SIG-M5 treated with dmso at 0.1 percent for 504 hours (cell line): ENCODE measurements at regions not wholly inside any gene's neighbourhood (a gene's known extent, or its start where the extent isn't known, plus 50 kb on each side); places are given as distances from the start of the nearest gene placed in this dataset.

Experiments used
- DNase-seq: peaks from one replicate; lab custom pipeline; 2025; ENCODE audit not compliant: unreplicated experiment; lab: John Stamatoyannopoulos, UW

DNA sequence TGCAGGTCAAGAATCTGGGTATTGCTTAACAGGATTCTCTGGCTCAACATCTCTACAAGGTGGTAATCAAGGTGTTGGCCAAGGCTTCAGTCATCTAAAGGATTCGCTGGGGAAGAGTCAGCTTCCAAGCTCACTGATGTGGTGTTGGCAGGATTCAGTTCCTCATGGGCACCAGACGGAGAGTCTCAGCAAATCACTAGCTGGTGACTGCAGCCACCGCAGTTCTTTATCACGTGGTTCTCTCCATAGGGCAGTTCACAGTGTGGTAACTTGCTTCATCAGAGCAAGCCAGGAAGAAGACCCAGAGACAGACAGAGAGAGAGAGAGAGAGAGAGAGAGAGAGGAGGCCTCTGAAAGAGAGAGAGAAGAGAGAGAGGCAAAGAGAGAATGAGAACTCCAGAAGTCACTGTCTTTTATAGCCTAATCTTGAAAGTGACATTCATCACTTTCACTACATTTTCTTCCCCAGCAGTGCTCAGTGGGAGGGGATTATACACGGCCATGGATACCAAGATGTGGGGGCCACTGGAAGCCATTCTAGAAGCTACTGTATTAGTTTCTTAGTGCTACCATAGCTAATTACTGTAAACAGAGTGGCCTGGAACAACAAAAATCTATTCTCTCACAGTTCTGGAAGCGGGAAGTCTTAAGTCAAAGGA, 109.2 kb upstream of the SMIM23 start:
- DNase-seq, result peak; percentile 87

DNA sequence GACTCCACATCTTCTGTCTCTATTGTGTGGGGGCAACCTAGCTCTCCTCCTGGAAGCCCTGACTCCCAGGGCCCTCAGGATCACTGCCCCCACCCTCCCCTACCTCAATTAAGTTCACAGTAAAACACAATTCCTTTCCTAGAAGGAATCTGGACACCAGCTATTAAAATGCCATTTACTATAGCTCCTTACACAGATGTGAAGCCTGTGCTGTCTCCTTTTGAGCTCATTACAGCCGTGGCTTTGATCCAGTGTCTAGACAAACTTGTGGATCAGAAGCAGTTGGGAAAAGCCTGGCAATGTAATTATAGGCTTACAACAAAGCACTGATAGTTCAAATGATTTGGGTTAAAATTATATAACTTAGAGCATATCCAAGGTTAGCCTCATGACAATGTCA, 107.0 kb upstream of the SMIM23 start:
- DNase-seq, result no peak

DNA sequence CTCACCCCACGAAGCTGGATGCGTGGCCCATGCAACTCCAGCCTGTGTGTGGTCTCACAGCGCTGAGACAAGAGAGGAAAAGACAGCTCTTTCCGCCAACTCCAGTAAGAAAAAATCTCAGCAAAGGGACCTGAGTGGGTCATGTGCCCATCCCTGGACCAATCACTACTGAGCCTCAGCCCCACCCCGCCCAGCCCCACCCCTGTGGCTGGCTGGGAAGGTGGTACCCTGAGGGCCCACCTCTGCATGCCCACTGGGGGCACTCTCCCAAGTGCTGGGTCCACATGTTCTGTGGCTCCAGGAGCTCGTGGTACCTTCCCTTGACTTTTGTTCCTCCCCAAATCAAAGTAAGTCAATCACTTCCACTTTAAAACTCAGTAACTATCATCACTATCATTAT, 105.1 kb upstream of the SMIM23 start:
- DNase-seq, result no peak

DNA sequence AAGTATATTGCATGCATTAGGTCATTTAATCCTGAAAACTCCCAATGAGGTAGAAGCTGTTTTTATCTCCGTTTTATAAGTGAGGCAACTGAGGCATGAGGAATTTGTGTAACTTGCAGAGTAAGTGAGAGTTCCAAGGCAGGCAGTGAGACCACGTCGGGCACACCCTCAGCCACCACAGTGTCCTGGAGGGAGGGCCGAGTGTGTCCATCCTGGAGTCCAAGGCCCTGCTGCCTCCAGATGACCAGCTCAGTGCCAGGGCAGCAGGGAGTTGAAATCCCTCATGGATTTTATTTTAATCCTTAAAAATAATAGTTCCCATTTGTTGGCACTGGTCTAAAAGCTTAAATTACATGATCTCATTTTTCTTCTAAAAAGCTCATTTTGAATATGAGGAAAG, 104.6 kb upstream of the SMIM23 start:
- DNase-seq, result no peak

DNA sequence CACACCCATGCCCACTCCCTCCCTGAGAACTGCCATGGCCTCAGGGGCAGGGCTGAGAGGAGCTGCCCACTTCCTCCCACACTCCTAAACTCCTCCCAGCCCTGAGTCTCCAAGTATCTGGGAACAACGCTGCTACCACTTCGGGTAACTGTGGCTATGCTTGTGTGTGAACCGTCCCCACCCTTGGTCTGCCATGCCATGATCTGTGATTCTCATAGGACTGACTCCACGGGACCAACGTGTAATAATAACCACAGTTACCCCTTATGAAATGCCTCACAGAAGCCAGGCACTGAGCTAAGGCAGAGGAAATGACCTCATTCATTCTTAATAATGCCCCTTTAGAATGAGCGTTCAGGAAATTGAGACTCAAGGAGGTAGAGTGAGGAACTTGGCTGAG, 103.9 kb upstream of the SMIM23 start:
- DNase-seq, result no peak

DNA sequence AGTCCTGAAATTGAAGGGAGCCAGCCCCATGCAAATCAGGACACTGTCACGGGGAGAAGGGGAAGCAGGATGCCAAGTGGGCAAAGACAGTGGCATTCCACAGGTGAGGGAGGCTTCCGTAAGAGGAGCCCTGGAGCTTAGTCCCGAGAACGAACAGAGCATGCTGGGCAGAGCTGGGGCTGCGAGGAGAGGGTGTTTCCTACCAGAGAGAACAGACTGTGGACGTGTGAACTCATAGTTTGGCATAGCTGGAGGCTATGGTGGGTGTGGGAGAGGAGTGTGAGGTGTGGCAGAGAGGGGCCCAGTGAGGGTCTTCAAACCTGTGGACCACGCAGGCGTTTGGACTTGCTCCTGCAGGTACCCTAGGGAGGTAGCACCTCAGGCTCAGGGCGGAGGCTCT, 102.8 kb upstream of the SMIM23 start:
- DNase-seq, result no peak

DNA sequence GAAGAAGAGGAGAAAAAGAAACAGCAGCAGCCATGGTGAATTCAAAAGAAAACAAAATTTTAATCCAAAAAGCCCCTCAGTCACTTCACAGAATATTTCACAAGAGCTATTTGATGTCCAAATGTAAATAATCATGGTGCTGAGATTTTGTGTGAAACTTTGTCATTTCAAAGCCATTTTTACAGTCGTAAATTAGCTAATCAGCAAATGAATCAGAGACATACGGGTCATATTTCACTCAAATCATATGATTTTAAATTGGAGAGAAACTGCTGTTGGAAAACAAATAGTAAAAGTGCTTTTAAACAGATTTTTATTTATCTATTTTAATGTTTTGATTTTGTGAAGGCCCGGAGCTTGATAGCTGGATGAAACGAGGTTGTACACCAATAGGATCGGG, 101.4 kb upstream of the SMIM23 start:
- no peak for DNase-seq

DNA sequence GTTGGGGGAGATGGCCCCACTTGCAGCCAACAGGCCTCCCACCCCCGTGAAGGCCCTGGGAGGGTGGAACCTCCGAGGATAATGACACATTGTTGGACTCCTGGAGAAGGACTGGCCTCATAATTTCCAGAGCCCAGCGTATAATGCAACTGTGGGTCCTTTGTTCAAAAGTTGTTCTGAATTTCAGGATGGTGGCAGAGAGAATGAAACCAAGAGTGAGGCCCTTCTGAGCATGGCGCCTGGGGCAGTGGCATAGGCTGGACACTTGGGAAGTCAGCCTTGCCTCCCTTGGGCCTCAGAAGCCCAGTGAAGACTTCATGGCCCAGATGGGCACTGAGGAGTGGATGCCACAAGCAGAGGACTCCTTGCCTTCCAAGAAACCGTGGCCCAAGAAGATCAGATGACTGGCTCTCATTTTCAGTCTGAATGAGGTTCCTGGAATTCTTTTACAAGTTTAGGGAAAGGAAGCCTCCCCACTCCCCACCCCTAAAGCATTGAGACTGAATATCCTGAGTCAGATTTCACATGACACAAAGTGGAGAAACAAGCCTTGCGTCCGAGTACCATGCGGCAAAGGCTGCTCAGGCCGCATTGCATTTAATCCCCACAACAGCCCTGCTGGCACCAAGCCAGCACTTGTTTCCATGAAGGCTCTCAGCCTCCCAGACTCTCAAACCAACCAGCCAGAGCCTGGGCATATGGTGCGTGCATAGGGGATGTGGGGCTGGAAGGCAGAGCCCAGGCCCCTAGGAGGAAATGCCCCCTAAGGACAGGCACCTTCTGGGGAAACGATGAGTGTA, 96.7 kb upstream of the SMIM23 start:
- DNase-seq, result no peak

DNA sequence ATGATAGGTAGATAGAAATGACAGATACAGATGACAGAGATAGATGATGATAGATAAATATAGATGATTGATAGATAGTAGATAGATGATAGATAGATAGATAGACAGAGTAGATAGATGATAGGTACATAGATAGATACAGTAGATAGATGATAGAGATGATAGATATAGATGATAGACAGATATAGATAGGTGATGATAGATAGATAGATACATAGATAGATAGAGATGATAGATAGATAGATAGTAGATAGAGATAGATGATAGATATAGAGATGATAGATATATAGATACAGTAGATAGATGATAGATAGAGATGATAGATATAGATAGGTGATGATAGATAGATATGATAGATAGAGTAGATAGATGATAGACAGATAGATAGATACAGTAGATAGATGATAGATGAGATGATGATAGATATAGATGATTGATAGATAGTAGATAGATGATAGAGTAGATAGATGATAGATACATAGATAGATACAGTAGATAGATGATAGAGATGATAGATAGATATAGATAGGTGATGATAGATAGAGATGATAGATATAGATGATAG, 95.7 kb upstream of the SMIM23 start:
- no peak for DNase-seq

DNA sequence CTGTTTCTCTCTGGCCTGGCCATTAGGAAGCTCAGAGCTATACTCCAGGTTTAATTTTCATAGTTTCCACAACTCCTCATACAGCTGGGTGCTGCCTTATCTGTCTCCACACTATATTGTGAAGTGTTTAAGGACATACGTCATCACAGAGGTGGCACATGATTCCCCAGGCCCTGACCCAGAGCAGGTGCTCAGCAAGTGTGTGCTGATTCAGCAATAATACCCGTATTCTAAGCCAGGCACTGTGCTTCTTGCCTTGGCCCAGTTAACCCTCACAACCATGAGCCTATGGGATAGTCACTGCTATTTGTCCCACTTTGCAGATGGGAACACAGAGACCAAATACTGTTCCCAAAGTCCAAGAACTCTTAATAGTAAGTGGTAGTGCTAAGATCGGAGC, 93.5 kb upstream of the SMIM23 start:
- no peak for DNase-seq

DNA sequence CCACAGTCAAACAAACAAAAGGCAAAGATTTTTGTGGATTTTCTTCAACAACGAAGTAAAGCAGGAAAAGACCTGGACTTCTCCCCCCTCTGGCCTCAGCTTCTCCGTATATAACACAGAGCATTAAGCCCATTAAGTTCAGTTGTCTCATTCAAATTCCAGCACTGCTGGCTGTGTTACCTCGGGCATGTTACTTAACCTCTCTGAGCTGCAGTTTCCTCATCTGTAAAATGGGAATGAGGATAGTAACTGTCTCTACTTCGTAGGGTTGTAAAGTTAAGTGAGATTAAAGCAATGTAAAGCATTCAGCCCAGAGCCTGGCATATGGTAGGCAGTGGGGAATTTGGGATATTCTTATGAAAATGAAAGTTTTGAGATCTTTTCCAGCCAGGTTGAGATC, 92.7 kb upstream of the SMIM23 start:
- DNase-seq, result no peak

DNA sequence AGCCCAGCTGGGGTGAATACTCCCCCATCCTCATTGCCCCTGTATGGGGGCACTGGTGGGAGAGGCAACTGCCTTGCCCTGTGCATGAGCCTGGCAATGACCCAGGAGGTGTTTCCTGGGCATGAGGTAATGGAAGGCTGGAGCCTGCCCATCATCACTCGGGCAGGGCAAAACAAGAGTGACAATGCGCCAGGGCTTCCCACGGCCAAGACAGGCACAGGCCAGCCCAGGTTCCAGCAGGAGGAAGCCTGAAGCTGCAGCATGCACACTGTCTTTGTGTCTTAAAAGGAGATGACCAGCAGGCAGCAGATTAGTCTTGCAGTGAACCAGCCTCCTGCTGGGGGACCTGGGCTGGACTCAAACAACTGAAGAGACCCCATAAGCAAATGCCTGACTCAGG, 92.2 kb upstream of the SMIM23 start:
- no peak for DNase-seq

DNA sequence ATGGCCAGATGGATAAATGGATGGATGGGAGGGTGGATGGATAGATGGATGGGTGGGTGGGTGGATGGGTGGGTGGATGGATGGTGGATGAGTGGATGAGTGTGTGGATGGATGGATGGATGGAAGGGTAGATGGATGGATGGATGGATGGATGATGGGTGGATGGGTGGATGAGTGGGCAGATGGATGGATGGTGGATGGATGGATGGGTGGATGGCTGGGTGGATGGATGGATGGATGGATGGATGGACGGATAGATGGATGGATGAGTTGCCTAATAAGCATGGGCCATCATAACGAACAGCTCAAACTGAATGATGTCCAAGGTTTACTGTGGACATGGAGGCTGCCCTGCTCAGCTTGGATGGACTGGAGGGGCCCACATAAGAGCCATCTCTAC, 89.8 kb upstream of the SMIM23 start:
- no peak for DNase-seq

DNA sequence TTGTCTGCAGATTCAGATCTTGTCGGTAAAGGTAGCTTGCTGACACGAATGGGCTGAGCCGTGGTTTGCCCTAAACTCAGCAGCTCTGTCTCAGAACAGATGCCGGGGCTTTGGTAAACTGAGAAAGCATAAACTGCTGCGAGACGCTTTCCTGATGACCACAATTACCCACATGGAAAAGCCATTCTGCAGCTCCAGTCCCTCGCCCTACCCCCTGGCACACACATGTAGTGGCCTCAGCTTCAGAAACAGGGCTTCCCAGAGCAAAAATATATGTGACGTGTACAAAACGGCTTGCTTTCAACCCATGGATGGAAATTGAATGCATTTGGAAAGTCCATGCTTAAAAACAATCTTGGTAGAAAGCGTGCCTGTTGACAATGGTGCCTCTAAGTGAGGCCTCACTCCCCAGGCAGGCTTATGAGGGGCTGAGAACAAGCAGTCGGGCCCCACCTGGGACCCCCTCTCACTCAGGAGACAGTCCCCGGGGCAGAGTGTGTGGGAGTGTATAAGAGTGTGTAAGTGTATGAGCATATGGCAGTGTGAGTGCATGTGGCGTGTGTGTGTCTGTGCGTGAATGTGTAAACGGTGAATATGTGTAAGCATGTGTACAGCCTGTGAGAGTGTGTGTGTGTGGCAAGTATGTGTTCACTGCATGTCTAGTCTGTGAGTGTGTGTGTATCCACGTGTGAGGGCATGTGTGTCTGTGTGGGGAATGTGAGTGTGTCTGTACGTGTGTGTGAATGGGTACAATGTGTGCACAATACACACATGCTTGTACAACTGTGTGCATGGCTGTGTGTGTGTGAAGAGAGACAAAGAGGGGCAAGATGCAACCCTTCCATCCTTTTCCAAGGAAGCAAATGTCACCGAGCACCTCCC, 88.2 kb upstream of the SMIM23 start:
- no peak for DNase-seq

DNA sequence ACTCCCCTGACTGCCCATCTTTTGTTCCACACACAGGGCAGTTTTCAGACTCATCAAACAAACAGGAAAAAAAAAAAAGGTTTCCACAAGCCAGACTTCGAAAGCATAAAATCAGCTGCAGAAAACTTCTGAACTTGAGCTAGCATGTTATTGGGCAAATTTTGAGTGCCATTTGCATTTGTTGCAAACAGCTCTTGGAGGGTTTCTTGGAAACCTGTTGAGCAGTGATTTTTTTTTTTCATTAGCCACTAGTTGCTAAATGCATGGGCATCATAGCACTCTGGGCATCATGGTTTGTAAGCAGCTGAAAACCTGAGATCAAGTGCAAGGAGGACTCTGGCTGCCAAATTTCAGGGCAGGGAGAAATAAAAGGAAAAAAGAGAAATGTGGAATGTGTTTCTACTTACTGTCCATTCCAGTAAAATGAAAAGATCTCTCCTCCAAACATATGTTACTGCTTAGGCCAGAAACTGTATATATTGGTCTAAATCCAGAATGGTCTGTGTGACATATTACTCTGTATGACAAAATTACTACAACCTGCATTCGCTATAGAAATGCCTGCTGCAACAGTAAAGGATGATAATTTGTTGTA, 85.2 kb upstream of the SMIM23 start:
- no peak for DNase-seq

DNA sequence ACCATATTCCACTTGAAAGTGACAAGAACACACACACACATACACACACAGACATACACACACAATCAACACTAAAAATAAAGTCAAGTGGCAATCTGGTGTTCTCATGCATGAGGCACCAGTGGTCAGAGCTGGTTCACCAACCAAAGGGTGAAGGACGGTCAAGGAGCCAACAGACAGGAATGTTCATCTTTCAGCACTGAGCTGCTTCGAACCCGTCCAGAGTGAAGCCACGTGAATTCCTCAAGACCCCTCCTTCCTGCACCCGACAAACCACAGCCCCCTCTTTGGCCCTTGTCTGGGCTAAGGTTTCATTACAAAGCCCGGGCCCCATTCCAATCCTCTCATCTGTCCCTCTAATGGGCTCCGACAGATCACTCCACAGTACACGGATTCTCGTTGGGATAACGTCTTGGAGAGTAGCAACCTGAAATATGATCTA, 84.5 kb upstream of the SMIM23 start:
- DNase-seq, result no peak

DNA sequence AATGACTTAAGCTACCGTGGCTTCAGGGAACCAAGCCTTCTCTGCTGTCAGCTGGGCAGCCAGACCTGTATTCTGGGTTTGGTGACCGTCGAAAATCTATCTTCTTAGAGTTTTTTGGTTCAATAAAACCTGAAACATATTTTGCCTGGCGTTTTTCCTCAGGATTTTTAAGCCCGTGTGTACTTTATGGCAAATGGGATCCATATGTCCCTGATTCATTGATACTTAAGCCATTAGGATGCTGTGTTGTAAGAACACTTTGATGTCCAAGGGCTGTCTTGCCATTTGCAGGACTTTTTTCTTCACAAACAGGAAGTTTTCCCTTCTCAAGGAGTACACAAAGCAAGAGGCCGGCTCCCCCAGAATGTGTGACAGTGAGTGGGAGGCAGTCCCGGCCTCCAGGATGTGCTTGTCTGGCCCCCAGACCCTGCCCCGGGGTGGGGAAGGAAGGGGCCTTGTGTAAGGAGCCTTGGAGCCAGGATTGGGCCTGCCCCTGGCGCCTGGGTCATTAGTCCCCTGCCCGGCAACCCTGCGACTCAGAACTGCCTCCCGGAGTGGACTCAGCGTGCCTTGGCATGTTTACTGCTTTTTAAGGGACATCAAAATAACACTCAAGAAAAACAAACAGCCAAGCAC, 83.4 kb upstream of the SMIM23 start:
- no peak for DNase-seq

DNA sequence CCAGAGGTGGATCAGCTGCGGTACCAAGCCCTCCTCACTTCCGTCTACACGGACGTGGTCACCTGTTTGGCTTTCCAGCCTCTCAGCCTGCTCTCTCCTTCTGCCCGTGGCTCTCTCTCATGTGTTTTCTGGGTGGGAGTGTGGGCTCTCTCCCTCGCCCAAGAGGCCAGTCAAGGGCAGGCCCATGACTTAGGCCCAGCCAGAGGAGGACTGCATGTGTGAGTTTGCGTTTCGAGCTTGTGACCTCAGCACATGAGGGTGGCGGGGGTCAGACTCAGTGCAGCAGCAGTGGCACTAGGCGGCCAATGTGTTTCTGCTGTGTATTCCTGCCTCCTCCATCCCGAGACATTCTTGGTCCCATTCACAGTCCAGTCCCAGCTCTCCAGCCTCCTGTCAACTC, 82.5 kb upstream of the SMIM23 start:
- no peak for DNase-seq

DNA sequence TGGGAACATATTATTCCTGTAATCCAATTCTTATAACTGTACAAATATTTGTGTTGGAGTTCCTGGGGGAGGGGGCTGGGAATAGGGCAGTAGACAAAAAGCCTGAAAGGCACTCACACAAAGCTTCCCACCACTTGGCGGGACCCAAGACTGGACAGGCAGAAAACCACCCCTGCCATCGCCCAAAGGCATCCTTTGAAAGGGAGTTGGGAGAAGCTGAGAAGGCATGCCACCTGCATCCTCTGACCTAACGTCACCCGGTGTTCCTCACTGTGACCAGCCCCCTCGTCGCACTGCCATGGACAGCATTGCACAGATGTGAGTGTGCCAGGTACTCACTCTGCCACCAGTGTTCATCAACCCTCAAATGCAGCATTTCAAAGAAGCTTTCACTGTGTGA, 80.6 kb upstream of the SMIM23 start:
- DNase-seq, result no peak

DNA sequence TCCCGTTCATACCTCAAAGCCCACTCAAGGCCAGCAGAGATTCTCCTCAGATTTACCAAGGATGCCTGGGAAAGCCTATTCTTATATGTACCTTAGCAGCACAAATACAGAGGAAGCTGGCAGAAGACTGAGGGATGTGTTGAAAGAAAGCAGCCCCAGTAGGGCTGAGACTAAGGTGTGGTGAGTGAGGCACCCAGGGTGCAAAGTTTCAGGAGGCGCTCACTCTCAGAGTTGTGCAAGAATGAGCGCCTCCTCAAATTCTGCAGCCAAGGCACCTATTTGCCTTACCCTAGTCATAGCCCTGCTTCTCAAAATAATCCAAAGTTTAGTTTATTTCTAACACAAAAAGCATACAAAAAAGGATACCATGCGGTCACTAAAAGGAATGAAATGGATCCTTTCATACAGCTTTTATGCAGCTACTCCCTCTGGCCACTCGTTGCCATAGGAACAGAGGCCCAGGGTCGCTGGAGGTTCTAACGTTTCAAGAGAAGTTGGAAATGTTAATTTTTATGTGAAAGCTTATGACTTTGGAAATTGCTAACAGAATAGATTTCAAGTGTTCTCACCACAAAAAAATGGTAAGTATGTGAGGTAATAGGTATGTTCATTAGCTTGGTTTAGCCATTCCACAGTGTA, 79.7 kb upstream of the SMIM23 start:
- no peak for DNase-seq
